Mucosa of stomach (tissue), 1 donor: ENCODE measurements at regions not wholly inside any gene's neighbourhood (a gene's known extent, or its start where the extent isn't known, plus 50 kb on each side); places are given as distances from the start of the nearest gene placed in this dataset.
A peak's percentile ranks its signal among the peaks of the same experiment; 100 is the strongest.
"Not testable (repeated sequence)": the region's sequence is repeated elsewhere in the genome, so short reads cannot be mapped to it uniquely, and the experiment has no call there.

ENCODE experiments used
- H3K27me3 ChIP-seq: one replicate; pipeline ENCODE4 v1.7.0; 2013; ENCODE audit warnings: mild to moderate bottlenecking, low read length; ENCODE audit not compliant: control insufficient read depth, insufficient read depth
- H3K36me3 ChIP-seq: one replicate; pipeline ENCODE4 v1.7.0; 2013; ENCODE audit warnings: low read length; ENCODE audit not compliant: control insufficient read depth, insufficient read depth
- H3K4me1 ChIP-seq: one replicate; pipeline ENCODE4 v1.7.0; 2013; ENCODE audit warnings: mild to moderate bottlenecking, low read length; ENCODE audit not compliant: control insufficient read depth, insufficient read depth
- H3K4me3 ChIP-seq: one replicate; pipeline ENCODE4 v1.7.0; 2013; ENCODE audit warnings: low read length
- H3K9ac ChIP-seq: one replicate; pipeline ENCODE4 v1.7.0; 2013; ENCODE audit warnings: mild to moderate bottlenecking, low read length, moderate library complexity
- H3K9me3 ChIP-seq: one replicate; pipeline ENCODE4 v1.7.0; 2013; ENCODE audit warnings: mild to moderate bottlenecking, low read length, moderate library complexity; ENCODE audit not compliant: control insufficient read depth
- donor health status: Pancreatic carcinoma.

- H3K9ac ChIP-seq = no peak overlapping the region
- no peaks in the 10 kb centered on the region for H3K27me3 ChIP-seq
- H3K36me3 ChIP-seq = no peaks in the 10 kb centered on the region
- no peaks in the 10 kb centered on the region for H3K4me1 ChIP-seq
- no peak overlapping the region for H3K4me3 ChIP-seq
- no peaks in the 10 kb centered on the region for H3K9me3 ChIP-seq
Measured at GRCh38 chr7:101717628-101718357, 88.7 kb upstream of the MYL10 start.

- H3K27me3 ChIP-seq = no peaks in the 10 kb centered on the region
- no peak overlapping the region for H3K4me3 ChIP-seq
- H3K36me3 ChIP-seq = no peaks in the 10 kb centered on the region
- H3K9me3 ChIP-seq = no peaks in the 10 kb centered on the region
- no peak overlapping the region for H3K9ac ChIP-seq
- no peaks in the 10 kb centered on the region for H3K4me1 ChIP-seq
Measured at GRCh38 chr7:101718363-101719122, 89.4 kb upstream of the MYL10 start.

- Histone ChIP-seq H3K4me1 (no peaks in the 10 kb centered on the region), H3K9me3 (no peaks in the 10 kb centered on the region), H3K27me3 (no peaks in the 10 kb centered on the region), H3K4me3 (no peak overlapping the region), H3K36me3 (no peaks in the 10 kb centered on the region), H3K9ac (no peak overlapping the region)
Measured at GRCh38 chr7:101719123-101719470, 90.0 kb upstream of the MYL10 start.

GRCh38 chr7:101720324-101720723 is 91.2 kb upstream of the MYL10 start:
- Histone ChIP-seq H3K4me1 (no peaks in the 10 kb centered on the region), H3K9me3 (no peaks in the 10 kb centered on the region), H3K27me3 (no peaks in the 10 kb centered on the region), H3K36me3 (no peaks in the 10 kb centered on the region), H3K9ac (no peak overlapping the region), H3K4me3 (no peak overlapping the region)

GRCh38 chr7:101722247-101722646 is 93.2 kb upstream of the MYL10 start:
- Histone ChIP-seq H3K27me3 (no peaks in the 10 kb centered on the region), H3K36me3 (no peaks in the 10 kb centered on the region), H3K4me3 (no peak overlapping the region)

GRCh38 chr7:101723835-101724234 is 93.6 kb upstream of the CUX1 start:
- Histone ChIP-seq H3K4me1 (peaks cover 10% of the 10 kb centered on the region), H3K9me3 (no peaks in the 10 kb centered on the region), H3K9ac (no peak overlapping the region), H3K36me3 (no peaks in the 10 kb centered on the region), H3K4me3 (no peak overlapping the region), H3K27me3 (no peaks in the 10 kb centered on the region)

More at GRCh38 chr7:101722247-101722646, 93.2 kb upstream of the MYL10 start:
- Histone ChIP-seq H3K4me1 (peaks cover 4% of the 10 kb centered on the region), H3K9me3 (no peaks in the 10 kb centered on the region), H3K9ac (no peak overlapping the region)

- Histone ChIP-seq H3K9ac (no peak overlapping the region), H3K27me3 (no peaks in the 10 kb centered on the region), H3K4me3 (no peak overlapping the region), H3K9me3 (no peaks in the 10 kb centered on the region), H3K4me1 (peaks cover 20% of the 10 kb centered on the region), H3K36me3 (no peaks in the 10 kb centered on the region)
Measured at GRCh38 chr7:101724957-101725356, 92.5 kb upstream of the CUX1 start.

- Histone ChIP-seq H3K9me3 (no peaks in the 10 kb centered on the region), H3K4me3 (no peak overlapping the region), H3K9ac (no peak overlapping the region), H3K4me1 (peaks cover 24% of the 10 kb centered on the region), H3K36me3 (no peaks in the 10 kb centered on the region), H3K27me3 (no peaks in the 10 kb centered on the region)
Measured at GRCh38 chr7:101725921-101726320, 91.5 kb upstream of the CUX1 start.

- no peaks in the 10 kb centered on the region for H3K36me3 ChIP-seq
Measured at GRCh38 chr7:101727184-101727583, 90.2 kb upstream of the CUX1 start.

GRCh38 chr7:101728128-101728527 is 89.3 kb upstream of the CUX1 start:
- Histone ChIP-seq H3K9me3 (no peaks in the 10 kb centered on the region), H3K27me3 (no peaks in the 10 kb centered on the region), H3K4me3 (no peak overlapping the region), H3K36me3 (no peaks in the 10 kb centered on the region), H3K4me1 (peaks cover 24% of the 10 kb centered on the region), H3K9ac (no peak overlapping the region)

More at GRCh38 chr7:101727184-101727583, 90.2 kb upstream of the CUX1 start:
- Histone ChIP-seq H3K9me3 (no peaks in the 10 kb centered on the region), H3K4me1 (peaks cover 24% of the 10 kb centered on the region), H3K4me3 (no peak overlapping the region), H3K27me3 (no peaks in the 10 kb centered on the region), H3K9ac (no peak overlapping the region)

- peaks cover 30% of the 10 kb centered on the region for H3K4me1 ChIP-seq
- not testable (repeated sequence) for H3K4me3 ChIP-seq, H3K9me3 ChIP-seq, H3K36me3 ChIP-seq, H3K27me3 ChIP-seq
- H3K9ac ChIP-seq = peak overlapping the region; percentile 39
Measured at GRCh38 chr7:101728873-101729240, 88.6 kb upstream of the CUX1 start.

GRCh38 chr7:101729241-101729883 is 88.1 kb upstream of the CUX1 start:
- no peaks in the 10 kb centered on the region for H3K9me3 ChIP-seq
- no peak overlapping the region for H3K4me3 ChIP-seq
- no peaks in the 10 kb centered on the region for H3K36me3 ChIP-seq
- peaks cover 34% of the 10 kb centered on the region for H3K4me1 ChIP-seq
- H3K9ac ChIP-seq = peak overlapping the region; percentile 47
- no peaks in the 10 kb centered on the region for H3K27me3 ChIP-seq
